NCI-H2107 treated with DMSO at 0.1 percent for 48 hours (cell line): ENCODE measurements at regions not wholly inside any gene's neighbourhood (a gene's known extent, or its start where the extent isn't known, plus 50 kb on each side); places are given as distances from the start of the nearest gene placed in this dataset.
A peak's percentile ranks its signal among the peaks of the same experiment; 100 is the strongest.

Experiments
- DNase-seq: peaks from one replicate; lab custom pipeline; 2025; ENCODE audit not compliant: unreplicated experiment; lab: John Stamatoyannopoulos, UW

DNA sequence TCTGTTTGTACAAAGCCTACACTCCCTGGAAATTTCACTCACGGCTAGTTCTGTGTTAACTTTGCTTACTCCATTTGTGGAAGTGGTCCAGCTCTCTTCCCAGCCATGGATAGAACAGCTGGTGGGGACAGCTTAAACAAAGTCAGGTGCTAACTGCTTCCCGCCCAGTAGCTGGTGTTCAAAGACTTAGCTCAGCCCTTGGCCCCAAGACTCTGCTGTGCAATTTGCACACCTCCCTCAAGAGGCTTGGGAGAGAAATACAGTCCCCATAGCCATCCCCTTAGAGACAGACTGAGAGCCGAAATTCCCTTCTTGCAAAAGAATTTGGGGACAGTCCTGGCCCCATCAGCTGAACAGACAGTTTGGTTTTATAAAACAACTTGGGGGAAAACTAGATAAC lies 73.8 kb upstream of the RAI14 start:
- no peak for DNase-seq

GRCh38 chr5:34583167-34583566 lies 73.0 kb upstream of the RAI14 start:
- DNase-seq, result no peak

DNA sequence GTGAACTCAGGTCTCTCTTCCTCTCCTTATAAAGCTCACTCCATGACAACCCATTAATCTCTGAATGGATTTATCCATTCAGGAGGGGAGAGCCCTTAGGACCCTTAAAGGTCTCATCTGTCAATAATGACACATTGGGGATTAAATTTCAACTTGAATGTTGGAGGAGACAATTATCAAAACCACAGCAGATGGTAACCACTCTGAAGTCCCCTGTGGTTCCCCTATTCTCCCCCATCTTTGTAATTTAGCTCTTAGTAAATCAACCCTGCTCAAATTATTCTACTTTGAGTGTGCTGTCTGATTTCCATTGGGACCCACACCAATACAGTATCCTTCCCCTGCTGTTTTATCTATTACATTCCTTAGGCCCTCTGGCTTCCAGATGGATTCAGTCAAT lies 72.0 kb upstream of the RAI14 start:
- DNase-seq, result peak; percentile 18

DNA sequence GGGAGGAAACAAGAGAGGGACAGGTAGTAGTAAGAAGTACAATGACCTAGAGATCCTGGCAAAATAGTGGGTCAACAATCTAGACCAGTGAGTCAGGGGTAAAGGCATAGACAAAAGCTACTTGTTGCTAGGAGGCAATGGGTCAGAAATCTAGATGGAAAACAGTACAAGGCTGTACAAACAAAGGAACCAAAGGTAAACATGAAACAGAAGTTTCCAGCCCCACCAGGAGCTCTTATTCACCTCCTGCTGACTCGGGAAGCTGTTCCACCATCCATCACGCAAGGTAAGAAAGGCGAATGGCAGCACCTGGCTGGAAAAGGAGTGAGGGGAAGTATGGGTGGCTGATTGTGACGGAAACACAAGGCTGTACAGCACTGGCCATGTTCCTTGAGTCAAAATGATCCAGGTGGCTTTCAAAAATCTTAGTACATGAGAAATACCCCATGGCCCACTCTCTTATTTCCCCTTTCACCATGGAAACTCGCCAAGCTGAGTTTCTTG lies 70.5 kb upstream of the RAI14 start:
- no peak for DNase-seq

DNA sequence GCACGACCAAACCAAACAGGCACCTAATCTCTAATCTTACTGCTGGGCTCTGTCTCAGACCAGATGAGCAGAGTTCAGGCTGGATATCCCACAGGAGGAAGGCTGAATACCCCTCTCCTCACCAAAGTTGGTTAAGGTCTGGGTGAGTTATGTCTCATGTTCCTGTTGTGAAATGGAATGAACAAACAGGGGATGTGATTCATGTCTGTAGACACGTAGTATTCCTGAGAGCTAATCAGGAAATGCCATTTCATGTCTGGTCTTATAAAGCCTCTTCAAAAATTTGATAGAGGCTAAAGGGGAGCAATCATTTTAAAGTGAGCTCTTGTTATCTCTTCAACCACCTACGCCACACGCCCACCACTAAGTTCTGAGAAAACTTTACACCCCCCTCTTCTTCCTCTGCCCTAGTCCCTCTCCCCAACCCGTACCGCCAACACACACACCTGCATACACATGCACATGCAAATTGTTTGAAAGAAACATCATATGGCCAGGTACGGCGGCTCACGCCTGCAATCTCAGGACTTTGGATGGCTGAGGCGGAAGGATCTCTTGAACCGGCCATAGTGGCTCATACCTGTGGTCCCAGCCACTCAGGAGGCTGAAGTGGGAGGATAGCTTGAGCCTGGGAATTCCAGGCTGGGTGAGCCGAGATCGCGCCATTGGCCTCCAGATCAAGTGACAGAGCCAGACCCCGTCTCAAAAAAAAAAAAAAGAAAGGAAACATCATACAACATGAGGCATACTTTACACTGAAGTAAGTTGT lies 69.8 kb upstream of the RAI14 start:
- no peak for DNase-seq

- no peak for DNase-seq
Measured at GRCh38 chr5:34587355-34588241, 68.5 kb upstream of the RAI14 start.

DNA sequence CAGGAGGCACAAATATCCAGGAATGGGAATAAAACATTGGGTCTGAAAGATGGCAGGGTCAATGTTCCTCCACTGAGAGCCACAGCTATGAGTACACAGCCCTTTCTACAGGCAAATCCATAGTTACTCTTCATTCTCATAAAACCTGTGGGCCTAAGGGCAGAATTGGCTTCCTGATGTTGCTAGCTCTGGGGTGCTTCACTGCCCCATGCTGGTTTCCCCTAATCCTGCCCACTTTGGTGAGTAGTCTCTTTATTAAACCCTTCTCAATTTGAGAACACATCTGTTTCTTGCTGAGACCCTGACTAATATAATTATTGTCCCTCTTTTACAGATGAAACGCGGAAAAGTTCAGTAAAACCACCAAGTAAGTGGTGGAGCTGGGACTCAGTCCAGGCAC lies 66.3 kb upstream of the RAI14 start:
- no peak for DNase-seq

DNA sequence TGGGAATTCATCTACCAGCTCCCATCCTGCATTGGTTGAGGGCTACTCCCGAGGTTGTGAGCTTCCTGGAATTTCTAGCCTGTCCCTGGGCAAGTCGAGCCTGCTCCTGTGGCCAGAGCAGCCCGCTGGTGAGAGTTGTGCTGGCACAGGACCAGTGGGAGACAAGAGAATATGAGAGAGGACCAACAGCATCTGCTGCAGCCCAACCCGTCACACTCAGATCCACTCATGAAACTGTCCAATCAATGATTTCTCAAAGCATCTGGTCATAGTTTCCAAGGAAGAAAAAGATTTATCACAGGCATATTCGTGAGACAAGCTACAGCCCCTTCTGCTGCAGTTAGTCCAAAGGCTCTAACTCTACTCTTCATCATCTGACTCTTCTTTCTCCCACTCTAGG lies 64.4 kb upstream of the RAI14 start:
- DNase-seq, result no peak

GRCh38 chr5:34597034-34598027 lies 58.8 kb upstream of the RAI14 start:
- no peak for DNase-seq

DNA sequence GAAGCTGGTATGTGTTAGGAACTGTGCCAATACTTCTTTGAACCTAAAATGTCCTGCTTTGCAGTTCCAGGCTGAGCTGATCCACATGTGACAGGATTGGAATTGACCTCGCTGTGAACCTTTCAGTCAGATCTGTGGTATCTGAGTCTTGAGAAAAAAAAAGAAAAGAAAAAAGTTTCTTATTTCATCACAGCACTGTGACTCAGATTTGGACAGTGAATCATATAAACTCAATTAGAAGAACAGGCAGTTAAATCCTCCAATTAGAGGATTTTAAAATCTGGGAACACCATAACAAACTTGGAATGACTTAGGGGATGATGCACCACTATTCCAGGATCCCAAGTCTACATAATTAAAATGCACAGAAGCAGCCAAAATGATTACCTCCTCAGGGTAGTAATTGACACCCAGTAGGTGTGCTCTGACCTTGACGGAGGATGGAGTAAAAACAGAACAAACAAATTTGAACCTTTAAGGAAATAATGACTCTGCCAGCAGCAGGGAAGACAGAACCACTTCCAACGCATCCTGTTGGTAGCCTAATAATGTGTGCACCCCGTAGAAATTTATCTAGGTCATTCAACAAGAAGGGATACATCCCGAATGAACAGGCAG lies 57.8 kb upstream of the RAI14 start:
- no peak for DNase-seq

GRCh38 chr5:34599471-34600117 lies 56.5 kb upstream of the RAI14 start:
- DNase-seq, result no peak

DNA sequence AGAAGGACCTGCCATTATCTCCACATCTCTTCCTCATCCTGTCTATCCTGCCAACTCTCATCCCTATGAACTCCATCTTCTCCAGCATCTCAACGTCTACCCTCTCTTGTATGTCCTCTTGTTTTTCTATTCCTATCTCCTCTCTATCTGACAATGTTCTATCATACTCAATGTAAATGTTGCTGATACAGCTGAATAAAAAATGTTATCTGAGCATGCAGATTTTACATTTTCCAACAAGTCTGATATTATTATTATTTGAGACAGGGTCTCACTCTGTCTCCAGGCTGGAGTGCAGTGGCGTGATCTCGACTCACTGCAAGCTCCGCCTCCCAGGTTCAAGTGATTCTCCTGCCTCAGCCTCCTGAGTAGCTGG lies 56.0 kb upstream of the RAI14 start:
- no peak for DNase-seq

DNA sequence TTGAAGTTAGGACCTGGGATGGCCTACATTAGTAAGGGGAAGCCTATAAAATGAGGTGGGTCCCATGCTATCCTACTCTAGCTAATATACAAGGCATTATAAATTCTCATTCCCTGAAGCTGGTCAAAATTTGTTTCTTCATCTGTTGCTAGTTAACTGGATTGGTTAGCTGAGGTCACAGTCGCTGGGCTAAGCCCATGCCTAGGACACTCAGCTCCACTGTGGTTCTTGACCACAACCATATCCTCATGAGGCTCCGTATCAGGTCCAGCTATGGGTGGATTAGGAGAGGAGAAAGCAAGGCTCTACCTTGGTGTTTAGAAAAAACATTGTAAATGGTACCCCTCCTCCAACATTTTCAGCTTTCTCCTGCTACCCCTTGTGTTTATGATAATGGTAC lies 52.8 kb upstream of the RAI14 start:
- no peak for DNase-seq

- no peak for DNase-seq
Measured at GRCh38 chr5:34604119-34604675, 51.9 kb upstream of the RAI14 start.

DNA sequence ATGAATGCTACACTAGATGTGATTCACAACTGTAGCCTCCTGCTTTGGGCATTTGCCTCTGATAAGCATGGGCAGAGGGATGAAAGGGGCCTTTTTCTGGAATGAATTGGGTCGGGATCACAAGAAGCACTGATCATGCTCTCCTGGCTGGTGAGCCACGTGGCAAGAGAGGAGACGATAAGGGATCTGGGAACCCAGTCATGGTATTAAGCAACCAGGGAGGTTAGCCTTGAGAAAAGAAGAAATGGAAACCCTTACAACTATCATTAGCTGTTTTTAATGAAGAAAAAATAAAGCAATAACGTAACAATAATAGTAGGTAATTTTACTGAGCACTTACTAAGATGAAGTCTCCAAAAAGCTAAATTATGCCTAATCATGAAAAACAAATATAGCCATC lies 50.0 kb upstream of the RAI14 start:
- no peak for DNase-seq
